ENCODE measurements at regions not wholly inside any gene's neighbourhood (a gene's known extent, or its start where the extent isn't known, plus 50 kb on each side); places are given as distances from the start of the nearest gene placed in this dataset.

- H3K4me3 ChIP-seq (ENCODE audit: low read depth, low read length), result no peak overlapping the region
- TF ChIP-seq CTCF (IDR thresholded peaks at IDR 0.05; ENCODE audit: insufficient read depth, low read depth, low read length), result no peak
- peak; percentile 10 for DNase-seq (ENCODE audit: low read depth)
- no peaks in the 10 kb centered on the region for H3K36me3 ChIP-seq (ENCODE audit: control insufficient read depth, insufficient read depth, low read length)
- ChIA-PET POLR2A (no interaction called here), CTCF (interaction anchor here (1.1 kb wide), 1 partner anchor 37 kb away, joined by 3 read pairs; no protein-coding TSS in a partner anchor)
- no peaks in the 10 kb centered on the region for H3K27me3 ChIP-seq (ENCODE audit: control insufficient read depth, insufficient read depth, low read length)
These were observed 230.4 kb upstream of the AGAP1 start for GRCh38 chr2:235263205-235264120.

GRCh38 chr2:235264121-235264493 lies 229.7 kb upstream of the AGAP1 start:
- Histone ChIP-seq H3K4me3 (ENCODE audit: low read depth, low read length) (no peak overlapping the region), H3K27me3 (ENCODE audit: control insufficient read depth, insufficient read depth, low read length) (no peaks in the 10 kb centered on the region), H3K36me3 (ENCODE audit: control insufficient read depth, insufficient read depth, low read length) (no peaks in the 10 kb centered on the region)
- DNase-seq (ENCODE audit: low read depth), result no peak
- CTCF ChIA-PET, result interaction anchor here (1.1 kb wide), 1 partner anchor 36 kb away, joined by 3 read pairs; no protein-coding TSS in a partner anchor
- no peak for TF ChIP-seq CTCF (IDR thresholded peaks at IDR 0.05; ENCODE audit: insufficient read depth, low read depth, low read length)
- POLR2A ChIA-PET, result no interaction called here

GRCh38 chr2:235264512-235264911 lies 229.3 kb upstream of the AGAP1 start:
- CTCF ChIA-PET, result interaction anchor here (0.6 to 1.1 kb wide), 3 partner anchors 16 to 149 kb away, joined by 3 read pairs; no protein-coding TSS in a partner anchor
- H3K36me3 ChIP-seq (ENCODE audit: control insufficient read depth, insufficient read depth, low read length), result no peaks in the 10 kb centered on the region
- POLR2A ChIA-PET, result no interaction called here

GRCh38 chr2:235265348-235265965 lies 228.4 kb upstream of the AGAP1 start:
- TF ChIP-seq CTCF (IDR thresholded peaks at IDR 0.05; ENCODE audit: insufficient read depth, low read depth, low read length), result no peak
- Histone ChIP-seq H3K4me3 (ENCODE audit: low read depth, low read length) (no peak overlapping the region), H3K36me3 (ENCODE audit: control insufficient read depth, insufficient read depth, low read length) (no peaks in the 10 kb centered on the region), H3K27me3 (ENCODE audit: control insufficient read depth, insufficient read depth, low read length) (no peaks in the 10 kb centered on the region)
- ChIA-PET CTCF (interaction anchor here (0.6 to 0.7 kb wide), 2 partner anchors 15 to 148 kb away, joined by 3 read pairs; no protein-coding TSS in a partner anchor), POLR2A (no interaction called here)
- no peak for DNase-seq (ENCODE audit: low read depth)

More at GRCh38 chr2:235264512-235264911, 229.3 kb upstream of the AGAP1 start:
- no peak for TF ChIP-seq CTCF (IDR thresholded peaks at IDR 0.05; ENCODE audit: insufficient read depth, low read depth, low read length)
- no peak for DNase-seq (ENCODE audit: low read depth)
- Histone ChIP-seq H3K4me3 (ENCODE audit: low read depth, low read length) (no peak overlapping the region), H3K27me3 (ENCODE audit: control insufficient read depth, insufficient read depth, low read length) (no peaks in the 10 kb centered on the region)

- CTCF ChIA-PET, result no interaction called here
- no peak for DNase-seq (ENCODE audit: low read depth)
These were observed 226.6 kb upstream of the AGAP1 start for GRCh38 chr2:235267251-235267650.

More at GRCh38 chr2:235267251-235267650, 226.6 kb upstream of the AGAP1 start:
- Histone ChIP-seq H3K4me3 (ENCODE audit: low read depth, low read length) (no peak overlapping the region), H3K36me3 (ENCODE audit: control insufficient read depth, insufficient read depth, low read length) (no peaks in the 10 kb centered on the region), H3K27me3 (ENCODE audit: control insufficient read depth, insufficient read depth, low read length) (no peaks in the 10 kb centered on the region)
- POLR2A ChIA-PET, result no interaction called here
- no peak for TF ChIP-seq CTCF (IDR thresholded peaks at IDR 0.05; ENCODE audit: insufficient read depth, low read depth, low read length)
